WTC11 (cell line): ENCODE measurements at regions not wholly inside any gene's neighbourhood (a gene's known extent, or its start where the extent isn't known, plus 50 kb on each side); places are given as distances from the start of the nearest gene placed in this dataset.

Source experiments
- ATAC-seq: fragments of 200-7000 bp; cut with Tn5 transposase; 2 replicates; pipeline ENCODE4 v1.10.0; 2021; ENCODE audit warnings: mild to moderate bottlenecking, moderate library complexity
- CTCF ChIA-PET: fragments of 300-600 bp; sonication (Branson Sonifier 250); formaldehyde crosslinking; loops from one replicate; lab custom pipeline; 2021; ENCODE audit warnings: antibody characterized with exemption; lab: Charles Lee
- POLR2A ChIA-PET: fragments of 350-600 bp; sonication (Branson Sonifier 250); formaldehyde crosslinking; loops from one replicate; lab custom pipeline; 2021; ENCODE audit warnings: antibody characterized with exemption; lab: Charles Lee
- DNase-seq: peaks from one replicate; pipeline ENCODE4 v3.0.0; 2021; ENCODE audit warnings: low spot score
- H3K27ac Mint-ChIP-seq: 2 replicates; pipeline ENCODE4 v1.8.0; 2021; ENCODE audit warnings: mixed read lengths
- H3K27me3 Mint-ChIP-seq: 2 replicates; pipeline ENCODE4 v1.8.0; 2021; ENCODE audit warnings: low read depth, mild to moderate bottlenecking, moderate library complexity, mixed read lengths
- H3K36me3 Mint-ChIP-seq: 2 replicates; pipeline ENCODE4 v1.8.0; 2021; ENCODE audit warnings: mixed read lengths
- H3K4me1 Mint-ChIP-seq: 2 replicates; pipeline ENCODE4 v1.8.0; 2022; ENCODE audit warnings: mixed read lengths
- H3K4me3 Mint-ChIP-seq: 2 replicates; pipeline ENCODE4 v1.8.0; 2021; ENCODE audit warnings: mild to moderate bottlenecking, moderate library complexity, mixed read lengths
- H3K9me3 Mint-ChIP-seq: 2 replicates; pipeline ENCODE4 v1.8.0; 2021; ENCODE audit warnings: mixed read lengths
- ARID4B ChIP-seq: sonication (generic); formaldehyde crosslinking; IDR thresholded peaks from 2 replicates; pipeline ENCODE4 v1.8.0; 2023; ENCODE audit warnings: missing genetic modification reagents, mild to moderate bottlenecking, borderline replicate concordance
- CBFB ChIP-seq: sonication (generic); formaldehyde crosslinking; IDR thresholded peaks from 2 replicates; pipeline ENCODE4 v1.8.1; 2022; ENCODE audit warnings: mild to moderate bottlenecking, low read depth, missing genetic modification reagents
- ETV6 ChIP-seq: sonication (generic); formaldehyde crosslinking; IDR thresholded peaks from 2 replicates; pipeline ENCODE4 v1.8.1; 2022; ENCODE audit warnings: mild to moderate bottlenecking, missing genetic modification reagents
- FOXK1 ChIP-seq: sonication (generic); formaldehyde crosslinking; IDR thresholded peaks from 2 replicates; pipeline ENCODE4 v1.8.0; 2022; ENCODE audit warnings: mild to moderate bottlenecking, moderate library complexity, missing genetic modification reagents
- FOXP1 ChIP-seq: sonication (generic); formaldehyde crosslinking; IDR thresholded peaks from 2 replicates; pipeline ENCODE4 v1.8.0; 2022; ENCODE audit warnings: missing genetic modification reagents, mild to moderate bottlenecking, moderate library complexity, borderline replicate concordance
- FOXP4 ChIP-seq: sonication (generic); formaldehyde crosslinking; IDR thresholded peaks from 2 replicates; pipeline ENCODE4 v1.8.0; 2022; ENCODE audit warnings: mild to moderate bottlenecking, missing genetic modification reagents
- GRHL2 ChIP-seq: fragments of 250-450 bp; sonication (Bioruptor Pico); IDR thresholded peaks from 2 replicates; pipeline ENCODE4 v1.8.0; 2022; ENCODE audit warnings: mild to moderate bottlenecking, moderate library complexity; ENCODE audit not compliant: insufficient replicate concordance, severe bottlenecking
- NFATC4 ChIP-seq: fragments of 250-450 bp; sonication (Bioruptor Pico); IDR thresholded peaks from 2 replicates; pipeline ENCODE4 v1.9.0; 2021; ENCODE audit warnings: mild to moderate bottlenecking
- NR1H2 ChIP-seq: sonication (generic); formaldehyde crosslinking; IDR thresholded peaks from 2 replicates; pipeline ENCODE4 v1.9.0; 2021; ENCODE audit warnings: mild to moderate bottlenecking, moderate library complexity, missing genetic modification reagents
- NR3C1 ChIP-seq: sonication (generic); formaldehyde crosslinking; conservative IDR thresholded peaks from 2 replicates; pipeline ENCODE4 v1.8.1; 2023; ENCODE audit warnings: low read depth, mild to moderate bottlenecking, missing genetic modification reagents
- OVOL2 ChIP-seq: fragments of 250-450 bp; sonication (Bioruptor Pico); IDR thresholded peaks from 2 replicates; pipeline ENCODE4 v1.9.0; 2021; ENCODE audit warnings: mild to moderate bottlenecking, borderline replicate concordance
- PRDM15 ChIP-seq: sonication (generic); formaldehyde crosslinking; IDR thresholded peaks from 2 replicates; pipeline ENCODE4 v1.8.0; 2022; ENCODE audit warnings: missing genetic modification reagents
- RORB ChIP-seq: fragments of 250-450 bp; sonication (Bioruptor Pico); IDR thresholded peaks from 2 replicates; pipeline ENCODE4 v1.9.0; 2021; ENCODE audit warnings: mild to moderate bottlenecking
- SMAD3 ChIP-seq: sonication (generic); formaldehyde crosslinking; IDR thresholded peaks from 2 replicates; pipeline ENCODE4 v1.8.0; 2022; ENCODE audit warnings: missing genetic modification reagents, mild to moderate bottlenecking, borderline replicate concordance
- TCF7 ChIP-seq: sonication (generic); formaldehyde crosslinking; IDR thresholded peaks from 2 replicates; pipeline ENCODE4 v1.8.0; 2022; ENCODE audit warnings: mild to moderate bottlenecking, low read depth, missing genetic modification reagents, moderate library complexity
- ZBTB21 ChIP-seq: sonication (generic); formaldehyde crosslinking; IDR thresholded peaks from 2 replicates; pipeline ENCODE4 v1.8.1; 2023; ENCODE audit warnings: mild to moderate bottlenecking, missing genetic modification reagents, borderline replicate concordance
- ZBTB43 ChIP-seq: sonication (generic); formaldehyde crosslinking; IDR thresholded peaks from 2 replicates; pipeline ENCODE4 v1.8.1; 2023; ENCODE audit warnings: mild to moderate bottlenecking, missing genetic modification reagents
- ZNF121 ChIP-seq: sonication (generic); formaldehyde crosslinking; IDR thresholded peaks from 2 replicates; pipeline ENCODE4 v1.8.0; 2023; ENCODE audit warnings: missing genetic modification reagents
- ZNF138 ChIP-seq: sonication (generic); formaldehyde crosslinking; conservative IDR thresholded peaks from 2 replicates; pipeline ENCODE4 v1.8.1; 2022; ENCODE audit warnings: mild to moderate bottlenecking, moderate library complexity, missing genetic modification reagents
- ZNF219 ChIP-seq: sonication (generic); formaldehyde crosslinking; IDR thresholded peaks from 2 replicates; pipeline ENCODE4 v1.8.0; 2023; ENCODE audit warnings: missing genetic modification reagents, mild to moderate bottlenecking, borderline replicate concordance
- ZNF263 ChIP-seq: sonication (generic); formaldehyde crosslinking; IDR thresholded peaks from 2 replicates; pipeline ENCODE4 v1.8.1; 2022; ENCODE audit warnings: low read depth, mild to moderate bottlenecking, moderate library complexity, missing genetic modification reagents
- ZNF317 ChIP-seq: sonication (generic); formaldehyde crosslinking; IDR thresholded peaks from 2 replicates; pipeline ENCODE4 v1.8.1; 2023; ENCODE audit warnings: low read depth, mild to moderate bottlenecking, moderate library complexity, missing genetic modification reagents, borderline replicate concordance
- ZNF423 ChIP-seq: fragments of 250-450 bp; sonication (Bioruptor Pico); IDR thresholded peaks from 2 replicates; pipeline ENCODE4 v2.1.2; 2022; ENCODE audit warnings: mild to moderate bottlenecking, moderate library complexity
- TF ChIP-seq, protein P1 (sequence below): sonication (generic); formaldehyde crosslinking; IDR thresholded peaks from 2 replicates; pipeline ENCODE4 v1.8.1; 2023; ENCODE audit warnings: mild to moderate bottlenecking, missing genetic modification reagents

DNA sequence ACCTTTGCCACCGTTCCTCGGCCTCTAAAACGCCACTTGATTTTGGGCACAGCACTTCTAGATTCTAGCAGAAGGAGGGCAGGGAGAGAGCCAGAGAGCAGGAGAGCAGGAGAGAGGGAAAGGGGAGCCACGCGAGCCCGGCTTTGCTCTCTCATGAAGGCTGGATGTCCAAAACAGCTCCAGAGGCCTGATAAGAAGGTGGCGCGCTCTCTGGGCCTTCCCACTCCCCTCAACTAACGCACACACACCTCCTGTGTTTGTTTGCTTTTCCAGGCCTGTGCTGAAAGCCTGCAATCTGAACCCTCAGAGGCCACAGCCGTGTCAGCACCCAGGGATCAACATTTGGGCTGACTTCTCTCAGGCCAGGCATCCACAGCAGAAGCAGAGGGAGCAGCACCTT lies 184.8 kb upstream of the SOX11 start:
- Mint-ChIP-seq H3K27ac (no peak overlapping the region), H3K9me3 (peaks cover 49% of the 10 kb centered on the region), H3K36me3 (peaks cover 39% of the 10 kb centered on the region), H3K4me1 (no peaks in the 10 kb centered on the region), H3K27me3 (no peaks in the 10 kb centered on the region), H3K4me3 (no peak overlapping the region)
- TF ChIP-seq ZNF423 (no peak), OVOL2 (CRISPR knock-in tag) (no peak), GRHL2 (no peak), ZBTB21 (CRISPR knock-in tag) (no peak), TCF7 (CRISPR knock-in tag) (no peak), ZNF138 (no peak), ZNF121 (CRISPR knock-in tag) (no peak), NFATC4 (CRISPR knock-in tag) (no peak), ETV6 (CRISPR knock-in tag) (no peak), RORB (CRISPR knock-in tag) (no peak), ZNF263 (CRISPR knock-in tag) (no peak), NR1H2 (CRISPR knock-in tag) (no peak), ARID4B (CRISPR knock-in tag) (no peak), CBFB (CRISPR knock-in tag) (no peak), SMAD3 (CRISPR knock-in tag) (no peak)
- TF ChIP-seq, protein P1, sequence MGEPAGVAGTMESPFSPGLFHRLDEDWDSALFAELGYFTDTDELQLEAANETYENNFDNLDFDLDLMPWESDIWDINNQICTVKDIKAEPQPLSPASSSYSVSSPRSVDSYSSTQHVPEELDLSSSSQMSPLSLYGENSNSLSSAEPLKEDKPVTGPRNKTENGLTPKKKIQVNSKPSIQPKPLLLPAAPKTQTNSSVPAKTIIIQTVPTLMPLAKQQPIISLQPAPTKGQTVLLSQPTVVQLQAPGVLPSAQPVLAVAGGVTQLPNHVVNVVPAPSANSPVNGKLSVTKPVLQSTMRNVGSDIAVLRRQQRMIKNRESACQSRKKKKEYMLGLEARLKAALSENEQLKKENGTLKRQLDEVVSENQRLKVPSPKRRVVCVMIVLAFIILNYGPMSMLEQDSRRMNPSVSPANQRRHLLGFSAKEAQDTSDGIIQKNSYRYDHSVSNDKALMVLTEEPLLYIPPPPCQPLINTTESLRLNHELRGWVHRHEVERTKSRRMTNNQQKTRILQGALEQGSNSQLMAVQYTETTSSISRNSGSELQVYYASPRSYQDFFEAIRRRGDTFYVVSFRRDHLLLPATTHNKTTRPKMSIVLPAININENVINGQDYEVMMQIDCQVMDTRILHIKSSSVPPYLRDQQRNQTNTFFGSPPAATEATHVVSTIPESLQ (CRISPR knock-in tag): no peak
- ChIA-PET CTCF (no interaction called here), POLR2A (no interaction called here)
- ATAC-seq (no peak), DNase-seq (no peak)

- POLR2A ChIA-PET: no interaction called here
- peaks cover 31% of the 10 kb centered on the region for H3K9me3 Mint-ChIP-seq
- peaks cover 25% of the 10 kb centered on the region for H3K36me3 Mint-ChIP-seq
- no peak overlapping the region for H3K27ac Mint-ChIP-seq
- no peak for DNase-seq
- no peak for ATAC-seq
- H3K27me3 Mint-ChIP-seq: no peaks in the 10 kb centered on the region
- CTCF ChIA-PET: no interaction called here
- H3K4me3 Mint-ChIP-seq: no peak overlapping the region
- H3K4me1 Mint-ChIP-seq: no peaks in the 10 kb centered on the region
- TF ChIP-seq FOXP4 (CRISPR knock-in tag) (no peak), FOXK1 (CRISPR knock-in tag) (no peak), PRDM15 (CRISPR knock-in tag) (no peak), ZNF219 (no peak), ZNF317 (no peak), NR3C1 (CRISPR knock-in tag) (no peak), ZBTB43 (CRISPR knock-in tag) (no peak), FOXP1 (CRISPR knock-in tag) (no peak)
These were observed 182.8 kb upstream of the SOX11 start for GRCh38 chr2:5509362-5509761.
